Right ventricle myocardium superior (tissue), 1 donor: ENCODE measurements at regions not wholly inside any gene's neighbourhood (a gene's known extent, or its start where the extent isn't known, plus 50 kb on each side); places are given as distances from the start of the nearest gene placed in this dataset.
A peak's percentile ranks its signal among the peaks of the same experiment; 100 is the strongest.
"Not testable (repeated sequence)": the region's sequence is repeated elsewhere in the genome, so short reads cannot be mapped to it uniquely, and the experiment has no call there.

Experiments
- ATAC-seq: fragments of 200-7000 bp; cut with Tn5 transposase; one replicate; pipeline ENCODE4 v1.9.1; 2020; ENCODE audit warnings: mild to moderate bottlenecking; ENCODE audit not compliant: poor library complexity
- DNase-seq: peaks from one replicate; pipeline ENCODE4 v3.0.0-alpha.2; 2020
- intact Hi-C: fragments of 100-400 bp; cut with DNase I; formaldehyde crosslinking; loops from one replicate; pipeline ENCODE4 v1.11.2; 2022
- donor health status: DM: no; HTN: yes; CAD: no; lungs with severe emphysema.

DNA sequence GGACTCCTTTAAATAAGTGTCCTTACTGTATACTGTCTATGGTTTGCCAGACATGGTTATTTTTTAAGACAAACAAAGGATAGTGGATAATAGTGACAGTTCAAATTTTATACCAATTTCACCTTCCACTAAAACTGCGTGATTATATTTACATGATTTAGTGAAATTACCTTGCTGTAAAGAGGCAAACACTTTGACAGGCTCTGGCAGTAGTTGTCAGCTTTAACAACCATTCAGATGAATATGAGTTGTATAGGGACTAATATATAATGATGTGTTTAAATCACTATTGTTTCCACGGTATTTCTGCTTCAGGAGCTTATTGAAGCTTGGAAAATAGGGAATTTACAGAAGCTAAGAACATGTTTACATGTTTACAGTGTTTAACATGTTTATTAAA, 1364.0 kb downstream of the FSCB start:
- DNase-seq (no peak), ATAC-seq (no peak)
- intact Hi-C loops = no loop called here

DNA sequence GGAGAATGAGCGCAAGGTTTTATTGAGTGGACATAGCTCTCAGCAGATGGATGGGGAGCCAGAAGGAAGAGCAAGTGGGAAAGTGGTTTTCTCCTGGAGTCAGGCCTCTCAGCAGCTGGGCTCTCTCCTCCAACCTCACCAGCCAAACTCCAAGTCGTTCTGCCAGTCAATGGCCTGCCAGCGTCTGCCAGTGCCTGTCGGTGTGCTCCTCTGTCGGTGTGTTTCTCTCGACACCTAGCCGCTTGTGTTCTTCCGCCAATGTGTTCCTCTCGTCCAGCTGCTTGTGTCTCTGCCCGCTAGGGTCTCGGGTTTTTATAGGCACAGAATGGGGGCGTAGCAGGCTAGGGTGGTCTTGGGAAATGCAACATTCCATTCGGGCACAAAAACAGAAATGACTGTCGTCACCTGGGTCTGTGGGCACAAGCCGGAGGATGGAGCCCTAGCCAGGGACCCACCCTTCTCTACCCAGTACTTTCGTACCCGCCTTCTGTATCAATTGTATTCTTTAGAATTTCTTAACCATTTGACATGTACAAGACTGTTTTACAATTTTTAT, 1365.4 kb downstream of the FSCB start:
- intact Hi-C loops = no loop called here
- DNase-seq = peak; percentile 12
- ATAC-seq = no peak

GRCh38 chr14:43140453-43140852, 1366.6 kb downstream of the FSCB start:
- intact Hi-C loops = no loop called here
- ATAC-seq (no peak), DNase-seq (no peak)

DNA sequence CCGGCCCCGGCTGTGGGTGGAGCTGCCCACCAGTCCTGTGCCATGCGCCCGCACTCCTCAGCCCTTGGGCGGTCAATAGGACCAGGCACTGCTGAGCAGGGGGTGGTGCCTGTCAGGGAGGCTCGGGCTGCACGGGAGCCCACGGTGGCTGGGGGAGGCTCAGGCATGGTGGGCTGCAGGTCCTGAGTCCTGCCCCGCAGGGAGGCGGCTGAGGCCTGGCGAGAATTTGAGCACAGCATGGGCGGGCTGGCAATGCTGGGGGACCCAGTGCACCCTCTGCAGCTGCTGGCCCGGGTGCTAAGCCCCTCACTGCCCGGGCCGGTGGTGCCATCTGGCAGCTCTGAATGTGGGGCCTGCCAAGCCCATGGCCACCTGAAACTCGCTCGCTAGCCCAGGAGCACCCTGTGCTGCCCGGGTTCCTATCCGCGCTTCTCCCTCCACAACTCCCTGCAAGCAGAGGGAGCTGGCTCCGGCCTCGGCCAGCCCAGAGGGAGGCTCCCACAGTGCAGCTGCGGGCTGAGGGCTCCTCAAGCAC, 1371.1 kb downstream of the FSCB start:
- DNase-seq (peak; percentile 27), ATAC-seq (no peak)
- intact Hi-C loops = no loop called here

DNA sequence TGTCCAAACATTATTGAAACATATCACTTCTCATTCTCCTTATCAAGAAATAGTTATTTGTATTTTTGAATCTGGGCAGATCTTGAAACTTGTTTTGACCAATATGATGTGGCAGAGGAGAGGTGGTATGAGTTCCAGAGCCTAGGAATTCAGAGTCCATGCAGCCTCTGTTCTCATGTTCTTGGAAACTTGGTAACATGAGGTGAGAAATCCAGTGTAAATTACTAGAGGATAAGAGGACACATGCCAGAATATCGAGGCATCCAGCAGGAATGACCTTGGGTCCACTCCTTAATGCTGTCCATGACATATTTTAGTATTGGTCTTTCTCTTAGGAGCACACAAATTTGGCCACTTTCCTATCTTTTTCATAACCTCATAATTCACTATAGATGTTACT, 1374.6 kb downstream of the FSCB start:
- DNase-seq (no peak), ATAC-seq (no peak)
- intact Hi-C loops = no loop called here

GRCh38 chr14:43128429-43128828, 1378.7 kb downstream of the FSCB start:
- intact Hi-C loops, ATAC-seq: not testable (repeated sequence)

DNA sequence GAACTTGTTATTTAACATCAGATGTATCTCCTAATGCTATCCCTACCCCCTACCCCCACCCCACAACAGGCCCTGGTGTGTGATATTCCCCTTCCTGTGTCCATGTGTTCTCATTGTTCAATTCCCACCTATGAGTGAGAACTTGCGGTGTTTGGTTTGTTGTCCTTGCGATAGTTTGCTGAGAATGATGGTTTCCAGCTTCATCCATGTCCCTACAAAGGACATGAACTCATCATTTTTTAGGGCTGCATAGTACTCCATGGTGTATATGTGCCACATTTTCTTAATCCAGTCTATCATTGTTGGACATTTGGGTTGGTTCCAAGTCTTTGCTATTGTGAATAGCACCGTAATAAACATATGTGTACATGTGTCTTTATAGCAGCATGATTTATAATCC, 1379.2 kb downstream of the FSCB start:
- intact Hi-C loops, DNase-seq, ATAC-seq: not testable (repeated sequence)

More at GRCh38 chr14:43128429-43128828, 1378.7 kb downstream of the FSCB start:
- not testable (repeated sequence) for DNase-seq

GRCh38 chr14:43123544-43123943, 1383.5 kb downstream of the FSCB start:
- DNase-seq (no peak), ATAC-seq (no peak)
- intact Hi-C loops = no loop called here

GRCh38 chr14:43119672-43120071, 1387.4 kb downstream of the FSCB start:
- DNase-seq = peak; percentile 16
- intact Hi-C loops = no loop called here
- no peak for ATAC-seq

GRCh38 chr14:43116341-43116740, 1390.7 kb downstream of the FSCB start:
- DNase-seq (no peak), ATAC-seq (no peak)
- intact Hi-C loops = no loop called here

GRCh38 chr14:43105305-43105704, 1401.8 kb downstream of the FSCB start:
- no peak for ATAC-seq
- intact Hi-C loops = no loop called here
- no peak for DNase-seq

DNA sequence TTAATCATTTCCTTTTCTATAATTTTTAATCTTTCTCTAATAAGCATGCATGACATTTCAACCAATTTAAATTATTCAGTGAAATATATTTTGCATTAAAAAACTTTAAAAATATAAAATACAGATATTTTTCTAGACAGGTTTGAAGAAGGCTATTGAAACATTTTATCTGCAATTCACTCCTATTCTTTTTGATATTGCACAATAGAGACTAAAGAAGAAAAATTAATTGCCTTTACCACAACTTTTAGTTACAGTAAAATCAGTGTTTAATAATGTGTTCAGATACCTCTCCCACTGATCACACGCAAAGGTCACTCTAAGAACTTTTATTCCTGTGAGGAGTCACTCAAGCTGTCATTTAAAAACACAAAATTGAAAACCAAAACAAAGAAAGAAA, 1416.7 kb downstream of the FSCB start:
- ATAC-seq (no peak), DNase-seq (no peak)
- intact Hi-C loops = no loop called here

DNA sequence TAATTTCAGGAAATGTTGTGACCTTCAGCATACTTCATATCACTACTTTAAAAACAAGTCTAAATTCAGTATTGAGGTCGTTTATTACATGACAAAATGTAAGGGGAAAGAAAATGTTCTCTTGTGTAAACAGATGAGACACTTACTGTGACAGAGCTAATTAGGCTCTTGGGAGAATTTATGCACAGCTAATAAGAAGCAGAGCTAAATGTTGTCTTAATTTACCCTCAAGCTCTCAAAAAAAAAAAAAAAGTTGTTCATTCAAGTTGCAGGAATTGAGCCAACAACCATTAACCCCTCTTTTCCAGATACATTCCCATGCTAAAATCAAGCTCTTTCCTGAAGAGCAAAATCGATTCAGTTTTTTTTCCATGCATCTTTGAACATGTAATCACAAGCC, 1419.4 kb downstream of the FSCB start:
- no peak for ATAC-seq
- no peak for DNase-seq
- intact Hi-C loops = no loop called here

DNA sequence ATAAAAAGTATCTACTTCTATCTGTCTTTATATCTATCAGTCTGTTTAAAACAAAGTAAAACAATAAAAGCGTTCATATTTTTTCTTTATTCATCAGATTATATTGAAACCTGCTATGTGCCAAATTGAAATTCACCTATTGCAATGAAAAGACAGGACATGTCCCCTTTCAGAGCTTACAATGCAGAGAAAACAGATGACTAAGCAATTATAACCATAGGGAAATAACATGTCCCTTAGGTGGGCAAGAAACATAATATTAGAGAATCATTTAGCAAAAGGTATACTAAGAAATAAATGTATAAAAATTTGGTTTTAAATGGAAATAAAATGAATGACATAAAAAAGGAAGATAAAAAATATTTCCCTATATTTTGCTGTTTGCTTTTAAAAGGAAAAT, 1421.3 kb downstream of the FSCB start:
- ATAC-seq (no peak), DNase-seq (no peak)
- intact Hi-C loops = no loop called here

DNA sequence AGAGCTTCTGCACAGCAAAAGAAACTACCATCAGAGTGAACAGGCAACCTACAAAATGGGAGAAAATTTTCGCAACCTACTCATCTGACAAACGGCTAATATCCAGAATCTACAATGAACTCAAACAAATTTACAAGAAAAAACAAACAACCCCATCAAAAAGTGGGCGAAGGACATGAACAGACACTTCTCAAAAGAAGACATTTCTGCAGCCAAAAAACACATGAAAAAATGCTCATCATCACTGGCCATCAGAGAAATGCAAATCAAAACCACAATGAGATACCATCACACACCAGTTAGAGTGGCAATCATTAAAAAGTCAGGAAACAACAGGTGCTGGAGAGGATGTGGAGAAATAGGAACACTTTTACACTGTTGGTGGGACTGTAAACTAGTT, 1439.7 kb downstream of the FSCB start:
- DNase-seq, ATAC-seq, intact Hi-C loops: not testable (repeated sequence)

DNA sequence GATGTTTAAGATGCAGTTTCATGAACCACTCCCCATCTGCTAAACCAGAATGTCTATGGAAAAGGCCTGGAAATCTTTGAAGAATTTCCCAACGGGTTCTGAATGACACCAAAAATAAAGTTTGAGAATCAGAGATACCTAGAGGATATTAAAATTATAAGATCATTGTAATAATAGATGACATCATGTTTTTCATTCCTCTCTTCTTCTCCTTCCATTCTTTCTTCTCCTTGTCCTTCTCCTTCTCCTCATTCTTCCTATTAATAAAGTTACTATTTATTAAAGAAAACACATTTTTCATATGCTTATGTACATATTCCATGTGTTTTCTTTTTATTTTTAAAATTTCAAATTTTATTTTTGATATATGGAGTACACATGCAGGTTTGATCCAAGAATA, 1449.4 kb downstream of the LRFN5 start:
- intact Hi-C loops = no loop called here

DNA sequence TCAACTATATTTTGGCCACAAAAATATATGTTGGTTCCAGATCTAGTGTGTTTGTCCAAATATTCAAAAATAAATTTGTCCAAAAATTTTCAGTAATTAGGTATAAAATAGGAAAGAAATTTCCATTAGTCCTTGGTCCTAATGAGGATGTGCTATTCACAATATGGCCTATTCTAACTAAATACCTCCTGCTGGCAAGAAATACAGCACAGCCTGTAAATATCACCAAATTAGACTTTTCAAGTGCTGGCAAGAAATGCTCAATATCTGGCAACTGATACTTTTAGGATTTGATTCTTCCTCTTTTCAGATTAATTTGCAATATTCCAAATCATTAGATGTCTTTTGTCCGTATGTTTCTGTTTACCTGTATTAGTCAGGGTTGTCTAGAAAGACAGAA, 1446.2 kb downstream of the LRFN5 start:
- ATAC-seq (no peak), DNase-seq (no peak)
- intact Hi-C loops = no loop called here

More for the DNA sequence above, 1449.4 kb downstream of the LRFN5 start:
- DNase-seq = no peak
- ATAC-seq = no peak

DNA sequence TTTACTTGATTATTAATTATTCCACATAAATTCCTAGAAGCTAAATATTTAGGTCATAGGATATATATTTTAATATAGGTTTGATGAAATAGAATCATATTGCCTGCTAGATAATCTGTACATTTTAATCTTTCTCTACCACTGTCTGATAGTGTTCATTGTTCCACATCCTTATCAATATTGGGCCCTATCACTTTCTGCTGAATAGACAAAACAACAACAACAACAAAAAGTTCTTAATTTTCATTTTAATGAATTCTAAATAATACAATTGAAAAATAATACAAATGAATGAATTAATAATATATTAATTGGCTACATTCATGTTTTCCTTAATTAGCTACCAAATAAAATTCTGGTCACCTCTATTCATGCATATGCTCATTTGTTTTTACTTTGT, 1437.2 kb downstream of the LRFN5 start:
- intact Hi-C loops = no loop called here
- ATAC-seq = no peak
- DNase-seq = no peak

DNA sequence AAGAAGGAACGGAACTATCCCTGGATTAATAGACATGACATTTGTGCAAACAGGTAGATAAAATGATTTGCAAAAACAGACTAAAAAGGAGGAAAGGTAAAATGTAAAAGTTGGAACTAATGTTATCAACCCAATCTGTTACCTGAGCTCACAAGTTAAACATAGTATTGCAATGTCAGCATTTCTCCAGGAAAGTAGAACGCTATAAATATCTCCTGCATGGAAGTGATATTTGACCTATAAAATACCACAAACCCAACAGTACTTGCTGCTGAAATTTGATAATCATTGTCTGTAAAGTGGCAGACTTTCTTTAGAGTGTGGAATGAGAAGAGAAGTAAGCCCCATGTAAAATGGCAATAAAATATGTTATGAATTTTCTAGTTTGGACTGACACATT, 1435.7 kb downstream of the LRFN5 start:
- ATAC-seq = no peak
- DNase-seq = no peak
- intact Hi-C loops = no loop called here

DNA sequence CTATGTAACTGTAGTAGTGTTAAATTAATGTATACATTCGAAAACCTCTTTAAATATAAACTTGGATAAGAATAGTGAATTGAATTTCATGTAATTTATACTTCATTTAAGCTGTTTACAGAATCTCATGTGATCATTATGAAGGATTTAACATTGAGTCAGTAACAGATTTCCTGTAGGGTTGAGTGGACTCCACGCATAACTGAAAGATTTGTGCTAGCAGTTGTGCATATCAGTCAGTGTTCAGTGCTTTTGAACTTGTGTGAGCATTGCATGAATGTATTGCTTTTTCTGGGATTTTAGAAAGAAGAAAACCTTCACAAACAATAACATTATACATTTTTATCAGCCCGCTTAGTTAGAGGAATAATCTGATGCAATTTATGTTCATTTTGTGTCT, 1435.3 kb downstream of the LRFN5 start:
- no peak for ATAC-seq
- intact Hi-C loops = no loop called here
- DNase-seq = no peak

DNA sequence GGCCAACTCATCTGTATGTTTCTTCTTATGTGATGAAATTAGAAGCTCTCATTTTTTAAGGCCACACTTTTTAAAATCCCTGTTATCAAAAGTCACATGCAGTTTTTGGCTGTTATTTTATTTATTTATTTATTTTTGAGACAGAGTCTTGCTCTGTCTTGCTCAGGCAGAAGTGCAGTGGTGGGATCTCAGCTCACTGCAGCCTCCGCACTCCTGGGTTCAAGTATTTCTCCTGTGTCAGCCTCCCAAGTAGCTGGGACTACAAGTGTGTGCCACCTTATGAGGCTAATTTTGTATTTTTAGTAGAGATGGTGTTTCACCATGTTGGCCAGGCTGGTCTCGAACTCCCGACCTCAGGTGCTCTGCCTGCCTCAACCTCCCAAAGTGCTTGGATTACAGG, 1434.5 kb downstream of the LRFN5 start:
- DNase-seq (no peak), ATAC-seq (no peak)
- intact Hi-C loops = no loop called here
